OCI-LY7 (cell line): ENCODE measurements at regions not wholly inside any gene's neighbourhood (a gene's known extent, or its start where the extent isn't known, plus 50 kb on each side); places are given as distances from the start of the nearest gene placed in this dataset.

Source experiments
- BruUV-seq: library from RNA; stranded (reverse); fragments of 400-500 nt; replicated peaks from 2 replicates; lab custom pipeline; 2021; lab: Mats Ljungman, UMichigan
- CTCF ChIA-PET: fragments of 300-600 bp; sonication (Branson Sonifier 250); formaldehyde crosslinking; loops from one replicate; lab custom pipeline; 2022; ENCODE audit warnings: antibody characterized with exemption; ENCODE audit not compliant: unreplicated experiment; lab: Charles Lee
- POLR2A ChIA-PET: fragments of 300-600 bp; sonication (Branson Sonifier 250); formaldehyde crosslinking; loops from one replicate; lab custom pipeline; 2022; ENCODE audit warnings: antibody characterized with exemption; lab: Charles Lee
- DNase-seq: peaks from one replicate; pipeline ENCODE4 v3.0.0-alpha.2; 2015; ENCODE audit warnings: low spot score
- H2AFZ ChIP-seq: fragments of 200-600 bp; sonication (generic), shearing (Covaris generic); 2 replicates; pipeline ENCODE4 v1.6.1; 2014; ENCODE audit warnings: mild to moderate bottlenecking, antibody characterized with exemption, low read length, moderate library complexity
- H3K27ac ChIP-seq: fragments of 200-600 bp; sonication (generic); 2 replicates; pipeline ENCODE4 v1.5.1; 2014; ENCODE audit warnings: mixed run types, low read depth, mild to moderate bottlenecking, moderate library complexity, low read length, inconsistent platforms; ENCODE audit not compliant: poor library complexity, severe bottlenecking
- H3K36me3 ChIP-seq: fragments of 200-600 bp; sonication (generic); 2 replicates; pipeline ENCODE4 v1.6.1; 2014; ENCODE audit warnings: mild to moderate bottlenecking, antibody characterized with exemption, low read length, moderate library complexity, mixed read lengths; ENCODE audit not compliant: insufficient read depth
- H3K4me1 ChIP-seq: fragments of 200-600 bp; sonication (generic); 2 replicates; pipeline ENCODE4 v1.5.1; 2014; ENCODE audit warnings: mild to moderate bottlenecking, low read length; ENCODE audit not compliant: insufficient read depth, poor library complexity, severe bottlenecking
- H3K4me2 ChIP-seq: fragments of 200-600 bp; sonication (generic); 2 replicates; pipeline ENCODE4 v1.6.1; 2014; ENCODE audit warnings: mild to moderate bottlenecking, low read length
- H3K4me3 ChIP-seq: fragments of 200-600 bp; sonication (generic); 2 replicates; pipeline ENCODE4 v1.5.1; 2014; ENCODE audit warnings: mild to moderate bottlenecking, low read depth, low read length; ENCODE audit not compliant: poor library complexity, severe bottlenecking
- H3K79me2 ChIP-seq: fragments of 200-600 bp; sonication (generic); 2 replicates; pipeline ENCODE4 v1.6.1; 2016; ENCODE audit warnings: low read depth, mild to moderate bottlenecking, low read length, moderate library complexity, mixed read lengths; ENCODE audit not compliant: insufficient read depth
- H3K9me2 ChIP-seq: fragments of 200-600 bp; sonication (generic); 2 replicates; pipeline ENCODE4 v1.6.1; 2016; ENCODE audit warnings: mild to moderate bottlenecking, low read length, mixed read lengths; ENCODE audit not compliant: insufficient read depth
- H3K9me3 ChIP-seq: fragments of 200-600 bp; sonication (generic); 2 replicates; pipeline ENCODE4 v1.6.1; 2014; ENCODE audit warnings: mild to moderate bottlenecking, mixed run types, low read length, mixed read lengths
- H4K20me1 ChIP-seq: fragments of 200-600 bp; sonication (generic); 2 replicates; pipeline ENCODE4 v1.6.1; 2014; ENCODE audit warnings: mild to moderate bottlenecking, antibody characterized with exemption, low read length, moderate library complexity, mixed read lengths; ENCODE audit not compliant: insufficient read depth
- CTCF ChIP-seq: fragments of 200-600 bp; sonication (generic); conservative IDR thresholded peaks from 2 replicates; pipeline ENCODE4 v1.5.1; 2014; ENCODE audit warnings: mild to moderate bottlenecking, antibody characterized with exemption, low read length, moderate library complexity, mixed read lengths
- EZH2phosphoT487 ChIP-seq: fragments of 200-600 bp; sonication (generic); IDR thresholded peaks from 2 replicates; pipeline ENCODE4 v1.6.1; 2018; ENCODE audit warnings: low read depth, borderline replicate concordance, mild to moderate bottlenecking, mixed run types, antibody characterized with exemption, low read length, moderate library complexity, mixed read lengths
- intact Hi-C: fragments of 100-400 bp; cut with micrococcal nuclease; formaldehyde crosslinking; loops from one replicate; pipeline ENCODE4 v1.10.0; 2022; ENCODE audit not compliant: unreplicated experiment

GRCh38 chr14:43039881-43040280, 1433.2 kb downstream of the LRFN5 start:
- POLR2A ChIA-PET: interaction anchor here (0.6 kb wide), 1 partner anchor 556 kb away, joined by 6 read pairs; no protein-coding TSS in a partner anchor
- intact Hi-C loops: no loop called here
- H3K36me3 ChIP-seq: no peaks in the 10 kb centered on the region
- no peak overlapping the region for H3K4me2 ChIP-seq
- no peaks in the 10 kb centered on the region for H3K79me2 ChIP-seq
- no peaks in the 10 kb centered on the region for H3K4me1 ChIP-seq
- H3K27ac ChIP-seq: no peak overlapping the region
- no peak overlapping the region for H2AFZ ChIP-seq
- CTCF ChIA-PET: no interaction called here
- H3K9me2 ChIP-seq: no peaks in the 10 kb centered on the region
- no peaks in the 10 kb centered on the region; the same call in 1 of the 2 replicates for H3K9me3 ChIP-seq
- DNase-seq: no peak
- no peaks in the 10 kb centered on the region for H4K20me1 ChIP-seq
- BruUV-seq: no TSS peak
- TF ChIP-seq EZH2phosphoT487 (no peak), CTCF (no peak)
- no peak overlapping the region for H3K4me3 ChIP-seq

- TF ChIP-seq CTCF: no peak
- TF ChIP-seq EZH2phosphoT487: no peak
- Histone ChIP-seq H3K4me3 (no peak overlapping the region), H3K9me3 (no peaks in the 10 kb centered on the region), H3K4me1 (no peaks in the 10 kb centered on the region), H3K79me2 (no peaks in the 10 kb centered on the region), H3K36me3 (no peaks in the 10 kb centered on the region), H3K4me2 (no peak overlapping the region), H3K27ac (no peak overlapping the region), H4K20me1 (no peaks in the 10 kb centered on the region), H2AFZ (no peak overlapping the region), H3K9me2 (no peaks in the 10 kb centered on the region)
- ChIA-PET POLR2A (interaction anchor here (1.4 kb wide), 1 partner anchor 10 kb away, joined by 3 read pairs; no protein-coding TSS in a partner anchor), CTCF (no interaction called here)
- no TSS peak for BruUV-seq
- intact Hi-C loops: no loop called here
- no peak for DNase-seq
These were observed 1424.9 kb downstream of the LRFN5 start for GRCh38 chr14:43031598-43031997.

GRCh38 chr14:43022094-43022800, 1415.6 kb downstream of the LRFN5 start:
- Histone ChIP-seq H3K79me2 (no peaks in the 10 kb centered on the region), H3K27ac (no peak overlapping the region), H4K20me1 (no peaks in the 10 kb centered on the region), H3K9me2 (no peaks in the 10 kb centered on the region), H3K9me3 (0 out of 2 replicates have a peak, but pooled peaks cover 13% of the 10 kb centered on the region), H3K36me3 (no peaks in the 10 kb centered on the region), H3K4me2 (no peak overlapping the region), H3K4me3 (no peak overlapping the region), H2AFZ (no peak overlapping the region), H3K4me1 (no peaks in the 10 kb centered on the region)
- intact Hi-C loops: no loop called here
- ChIA-PET POLR2A (interaction anchor here (0.7 to 1.6 kb wide), 2 partner anchors 21 to 126 kb away, joined by 3 read pairs; no protein-coding TSS in a partner anchor), CTCF (no interaction called here)
- TF ChIP-seq CTCF: no peak
- no TSS peak for BruUV-seq
- DNase-seq: no peak
